Activated CD4-positive, alpha-beta T cell treated with anti-CD3 and anti-CD28 coated beads, Interleukin-2, Interleukin-4, amounts not matched to agents 100 ng/mL and 50 ng/mL, durations not matched to agents 16 hours and 8 hours (primary cell): ENCODE measurements at regions not wholly inside any gene's neighbourhood (a gene's known extent, or its start where the extent isn't known, plus 50 kb on each side); places are given as distances from the start of the nearest gene placed in this dataset.
"Not testable (repeated sequence)": the region's sequence is repeated elsewhere in the genome, so short reads cannot be mapped to it uniquely, and the experiment has no call there.

ENCODE experiments used
- DNase-seq: peaks from one replicate; pipeline ENCODE4 v3.0.0-alpha.2; 2020; ENCODE audit warnings: low spot score

GRCh38 chr5:90338712-90339372, 70.7 kb downstream of the CETN3 start:
- DNase-seq, result peak; percentile 0

- no peak for DNase-seq
These were observed 72.0 kb downstream of the CETN3 start for GRCh38 chr5:90337449-90338052.

- no peak for DNase-seq
These were observed 72.8 kb downstream of the CETN3 start for GRCh38 chr5:90336752-90337151.

- no peak for DNase-seq
These were observed 74.8 kb downstream of the CETN3 start for GRCh38 chr5:90334741-90335140.

GRCh38 chr5:90329911-90330310, 79.6 kb downstream of the CETN3 start:
- no peak for DNase-seq

- no peak for DNase-seq
These were observed 82.6 kb downstream of the CETN3 start for GRCh38 chr5:90326995-90327394.

GRCh38 chr5:90325093-90325492, 84.5 kb downstream of the CETN3 start:
- no peak for DNase-seq

- DNase-seq, result not testable (repeated sequence)
These were observed 89.2 kb downstream of the CETN3 start for GRCh38 chr5:90320348-90320747.

GRCh38 chr5:90312027-90312426, 97.5 kb downstream of the CETN3 start:
- no peak for DNase-seq

- no peak for DNase-seq
These were observed 98.2 kb downstream of the CETN3 start for GRCh38 chr5:90311401-90311800.

- DNase-seq, result no peak
These were observed 100.6 kb downstream of the CETN3 start for GRCh38 chr5:90308787-90309585.

- no peak for DNase-seq
These were observed 101.8 kb downstream of the CETN3 start for GRCh38 chr5:90307782-90308181.

- DNase-seq, result no peak
These were observed 102.2 kb downstream of the CETN3 start for GRCh38 chr5:90307322-90307721.

- no peak for DNase-seq
These were observed 102.9 kb downstream of the CETN3 start for GRCh38 chr5:90306613-90307012.

- no peak for DNase-seq
These were observed 104.4 kb downstream of the CETN3 start for GRCh38 chr5:90305041-90305720.

- DNase-seq, result no peak
These were observed 108.3 kb downstream of the CETN3 start for GRCh38 chr5:90301248-90301647.

GRCh38 chr5:90297045-90297764, 112.4 kb downstream of the CETN3 start:
- DNase-seq, result no peak

GRCh38 chr5:90294604-90295003, 115.0 kb downstream of the CETN3 start:
- DNase-seq, result no peak

- DNase-seq, result no peak
These were observed 115.6 kb downstream of the CETN3 start for GRCh38 chr5:90293931-90294330.

- no peak for DNase-seq
These were observed 118.9 kb downstream of the CETN3 start for GRCh38 chr5:90290648-90291047.

GRCh38 chr5:90289837-90290236, 119.7 kb downstream of the CETN3 start:
- DNase-seq, result no peak

GRCh38 chr5:90287036-90287435, 122.5 kb downstream of the CETN3 start:
- no peak for DNase-seq
